Calu3 (cell line): ENCODE measurements at regions not wholly inside any gene's neighbourhood (a gene's known extent, or its start where the extent isn't known, plus 50 kb on each side); places are given as distances from the start of the nearest gene placed in this dataset.

Experiments used
- BruUV-seq: library from RNA; stranded (reverse); fragments of 400-500 nt; replicated peaks from 2 replicates; lab custom pipeline; 2021; lab: Mats Ljungman, UMichigan
- CTCF ChIA-PET: fragments of 300-600 bp; sonication (Branson Sonifier 250); formaldehyde crosslinking; loops from one replicate; lab custom pipeline; 2022; ENCODE audit warnings: antibody characterized with exemption; lab: Charles Lee
- DNase-seq: peaks from one replicate; pipeline ENCODE4 v3.0.0; 2022
- H3K27ac Mint-ChIP-seq: one replicate; pipeline ENCODE4 v1.8.0; 2022; ENCODE audit warnings: mixed read lengths; ENCODE audit not compliant: unreplicated experiment
- H3K27me3 Mint-ChIP-seq: one replicate; pipeline ENCODE4 v1.8.0; 2022; ENCODE audit warnings: mixed read lengths; ENCODE audit not compliant: unreplicated experiment
- H3K36me3 Mint-ChIP-seq: one replicate; pipeline ENCODE4 v1.8.0; 2022; ENCODE audit warnings: mild to moderate bottlenecking, moderate library complexity, mixed read lengths; ENCODE audit not compliant: insufficient read depth, unreplicated experiment
- H3K4me1 Mint-ChIP-seq: one replicate; pipeline ENCODE4 v1.8.0; 2022; ENCODE audit warnings: mild to moderate bottlenecking, low read depth, mixed read lengths; ENCODE audit not compliant: unreplicated experiment
- H3K4me3 Mint-ChIP-seq: one replicate; pipeline ENCODE4 v1.8.0; 2022; ENCODE audit warnings: mild to moderate bottlenecking, low read depth, moderate library complexity, mixed read lengths; ENCODE audit not compliant: unreplicated experiment
- H3K9me3 Mint-ChIP-seq: one replicate; pipeline ENCODE4 v1.8.0; 2022; ENCODE audit warnings: low read depth, mixed read lengths; ENCODE audit not compliant: unreplicated experiment
- intact Hi-C: fragments of 100-400 bp; cut with micrococcal nuclease; formaldehyde crosslinking; loops from one replicate; pipeline ENCODE4 v1.10.0; 2022; ENCODE audit not compliant: unreplicated experiment
- TF ChIP-seq, protein P1 (sequence below): fragments of 200-600 bp; IDR thresholded peaks from one replicate; pipeline ENCODE4 v1.8.0; 2022; ENCODE audit warnings: antibody characterized with exemption; ENCODE audit not compliant: unreplicated experiment

- no peaks in the 10 kb centered on the region for H3K27me3 Mint-ChIP-seq
- no peak overlapping the region for H3K4me3 Mint-ChIP-seq
- no peak for DNase-seq
- H3K27ac Mint-ChIP-seq = no peak overlapping the region
- no TSS peak for BruUV-seq
- intact Hi-C loops = loop anchor here (10.0 kb wide), 1 partner anchor 235 kb away; no protein-coding TSS in a partner anchor
- H3K4me1 Mint-ChIP-seq = peaks cover 46% of the 10 kb centered on the region
- H3K9me3 Mint-ChIP-seq = no peaks in the 10 kb centered on the region
- CTCF ChIA-PET = no interaction called here
- TF ChIP-seq, protein P1, sequence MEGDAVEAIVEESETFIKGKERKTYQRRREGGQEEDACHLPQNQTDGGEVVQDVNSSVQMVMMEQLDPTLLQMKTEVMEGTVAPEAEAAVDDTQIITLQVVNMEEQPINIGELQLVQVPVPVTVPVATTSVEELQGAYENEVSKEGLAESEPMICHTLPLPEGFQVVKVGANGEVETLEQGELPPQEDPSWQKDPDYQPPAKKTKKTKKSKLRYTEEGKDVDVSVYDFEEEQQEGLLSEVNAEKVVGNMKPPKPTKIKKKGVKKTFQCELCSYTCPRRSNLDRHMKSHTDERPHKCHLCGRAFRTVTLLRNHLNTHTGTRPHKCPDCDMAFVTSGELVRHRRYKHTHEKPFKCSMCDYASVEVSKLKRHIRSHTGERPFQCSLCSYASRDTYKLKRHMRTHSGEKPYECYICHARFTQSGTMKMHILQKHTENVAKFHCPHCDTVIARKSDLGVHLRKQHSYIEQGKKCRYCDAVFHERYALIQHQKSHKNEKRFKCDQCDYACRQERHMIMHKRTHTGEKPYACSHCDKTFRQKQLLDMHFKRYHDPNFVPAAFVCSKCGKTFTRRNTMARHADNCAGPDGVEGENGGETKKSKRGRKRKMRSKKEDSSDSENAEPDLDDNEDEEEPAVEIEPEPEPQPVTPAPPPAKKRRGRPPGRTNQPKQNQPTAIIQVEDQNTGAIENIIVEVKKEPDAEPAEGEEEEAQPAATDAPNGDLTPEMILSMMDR = no peak
- H3K36me3 Mint-ChIP-seq = no peaks in the 10 kb centered on the region
Measured at GRCh38 chr3:30349507-30349906, 256.9 kb upstream of the TGFBR2 start.

DNA sequence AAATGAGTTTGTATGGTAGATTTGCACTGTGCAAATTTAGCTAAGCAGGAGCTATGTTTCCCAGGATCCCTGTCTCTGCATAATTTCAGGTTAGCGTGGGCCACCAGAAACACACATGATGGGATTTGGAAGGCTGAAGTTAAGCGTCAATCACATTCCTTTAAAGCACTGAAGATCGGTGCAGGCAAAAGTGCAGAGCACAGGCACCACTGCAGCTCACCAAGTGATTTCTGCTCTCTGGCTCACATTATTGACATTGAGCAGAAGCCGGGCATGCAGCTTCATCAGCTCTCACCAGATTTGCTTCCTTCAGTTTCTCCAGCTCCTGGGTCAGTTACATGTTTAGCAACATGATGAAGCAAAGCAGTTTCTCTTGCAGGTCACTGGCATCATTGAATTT is 256.4 kb upstream of the TGFBR2 start:
- intact Hi-C loops = no loop called here
- peaks cover 41% of the 10 kb centered on the region for H3K4me1 Mint-ChIP-seq
- TF ChIP-seq, protein P1 = no peak
- CTCF ChIA-PET = no interaction called here
- H3K4me3 Mint-ChIP-seq = no peak overlapping the region
- H3K9me3 Mint-ChIP-seq = no peaks in the 10 kb centered on the region
- H3K36me3 Mint-ChIP-seq = no peaks in the 10 kb centered on the region
- no peak for DNase-seq
- BruUV-seq = no TSS peak
- H3K27ac Mint-ChIP-seq = no peak overlapping the region
- H3K27me3 Mint-ChIP-seq = no peaks in the 10 kb centered on the region

DNA sequence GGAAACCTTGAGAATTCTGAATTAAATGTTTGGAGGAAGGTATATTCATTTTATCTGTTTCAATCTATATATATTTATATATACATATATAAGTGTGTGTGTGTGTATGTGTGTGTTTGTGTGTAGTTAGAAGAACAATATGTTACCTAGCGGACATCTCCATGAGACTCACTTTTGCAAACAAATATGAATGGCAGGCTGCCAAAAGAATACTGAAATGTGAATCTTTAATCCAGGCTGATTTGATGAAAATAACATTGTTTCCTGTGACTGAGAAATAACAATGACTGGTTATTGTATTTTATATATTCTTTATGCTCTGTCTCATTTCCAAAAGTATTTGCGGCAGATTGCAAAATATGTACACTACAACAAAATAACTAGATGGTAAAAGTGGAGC is 255.5 kb upstream of the TGFBR2 start:
- CTCF ChIA-PET = no interaction called here
- Mint-ChIP-seq H3K4me3 (no peak overlapping the region), H3K36me3 (no peaks in the 10 kb centered on the region), H3K27me3 (no peaks in the 10 kb centered on the region), H3K27ac (no peak overlapping the region), H3K4me1 (peaks cover 33% of the 10 kb centered on the region), H3K9me3 (no peaks in the 10 kb centered on the region)
- intact Hi-C loops = no loop called here
- BruUV-seq = no TSS peak
- DNase-seq = no peak
- TF ChIP-seq, protein P1 = no peak

DNA sequence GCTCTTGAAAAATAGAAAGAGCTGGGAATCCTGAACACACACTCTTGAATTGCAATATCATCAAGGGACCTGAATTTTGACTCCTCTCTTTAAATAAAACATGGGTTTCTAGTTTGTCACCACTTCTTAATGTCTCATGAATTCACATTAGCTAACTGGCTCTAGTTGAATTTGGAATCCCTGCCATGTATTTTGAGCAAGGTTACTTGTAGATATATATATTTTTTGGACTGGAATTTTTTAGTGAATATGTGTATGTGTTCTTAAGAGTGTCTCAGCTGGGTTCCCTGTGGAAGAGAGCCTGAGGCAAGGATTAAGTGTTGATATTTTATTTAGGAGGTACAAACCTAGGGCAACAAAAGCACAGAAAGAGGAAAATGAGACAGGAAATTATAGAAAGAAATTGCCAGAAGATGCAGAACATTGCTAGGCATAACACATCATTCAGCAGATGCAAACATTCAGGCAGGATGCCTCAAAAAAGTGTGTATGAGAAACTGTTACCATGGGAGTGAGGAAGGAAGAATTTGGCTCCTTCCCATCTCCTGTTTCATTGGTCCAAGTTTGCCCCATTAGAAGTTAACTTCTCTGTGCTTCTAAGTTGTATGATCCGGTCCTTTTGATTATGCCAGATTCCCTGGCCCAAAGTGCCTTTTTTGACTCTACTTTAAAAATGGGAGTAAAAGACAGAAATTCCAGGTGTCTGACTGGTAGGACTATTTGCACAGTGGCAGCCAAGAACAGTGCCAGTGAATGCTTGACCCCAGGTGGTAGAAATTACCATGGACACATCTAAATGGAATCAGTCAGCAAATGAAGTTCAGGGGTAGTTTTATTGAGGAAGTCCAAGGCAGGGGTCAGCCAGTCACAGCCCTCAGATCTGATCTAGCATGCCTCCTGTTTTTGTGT is 253.7 kb upstream of the TGFBR2 start:
- TF ChIP-seq, protein P1 = no peak
- no peaks in the 10 kb centered on the region for H3K27me3 Mint-ChIP-seq
- no peak for DNase-seq
- intact Hi-C loops = no loop called here
- H3K36me3 Mint-ChIP-seq = no peaks in the 10 kb centered on the region
- H3K4me3 Mint-ChIP-seq = no peak overlapping the region
- no peaks in the 10 kb centered on the region for H3K9me3 Mint-ChIP-seq
- CTCF ChIA-PET = no interaction called here
- BruUV-seq = no TSS peak
- no peak overlapping the region for H3K27ac Mint-ChIP-seq
- peaks cover 25% of the 10 kb centered on the region for H3K4me1 Mint-ChIP-seq
